GM12865 (cell line): ENCODE measurements at regions not wholly inside any gene's neighbourhood (a gene's known extent, or its start where the extent isn't known, plus 50 kb on each side); places are given as distances from the start of the nearest gene placed in this dataset.

ENCODE experiments used
- DNase-seq: peaks from one replicate; pipeline ENCODE4 v3.0.0; 2010; ENCODE audit warnings: low read depth
- H3K4me3 ChIP-seq: 2 replicates; pipeline ENCODE4 v1.5.1; 2011; ENCODE audit warnings: mild to moderate bottlenecking, low read depth, low read length, control low read depth
- CTCF ChIP-seq: IDR thresholded peaks from 2 replicates; pipeline ENCODE4 v1.5.1; 2011; ENCODE audit warnings: low read length, control low read depth, low read depth, inconsistent platforms; ENCODE audit not compliant: insufficient read depth; ENCODE audit errors: missing control alignments

GRCh38 chr11:133699071-133699470, 146.2 kb downstream of the SPATA19 start:
- no peak for TF ChIP-seq CTCF
- no peak for DNase-seq
- H3K4me3 ChIP-seq = no peak overlapping the region

- no peak overlapping the region for H3K4me3 ChIP-seq
- TF ChIP-seq CTCF = no peak
- DNase-seq = no peak
Measured at GRCh38 chr11:133698654-133699053, 146.7 kb downstream of the SPATA19 start.

- DNase-seq = no peak
- no peak overlapping the region for H3K4me3 ChIP-seq
- no peak for TF ChIP-seq CTCF
Measured at GRCh38 chr11:133697603-133698180, 147.6 kb downstream of the SPATA19 start.

- DNase-seq = no peak
Measured at GRCh38 chr11:133697161-133697560, 148.2 kb downstream of the SPATA19 start.

GRCh38 chr11:133695387-133695786, 149.9 kb downstream of the SPATA19 start:
- H3K4me3 ChIP-seq = no peak overlapping the region
- no peak for DNase-seq
- TF ChIP-seq CTCF = no peak

More at GRCh38 chr11:133697161-133697560, 148.2 kb downstream of the SPATA19 start:
- TF ChIP-seq CTCF = no peak
- H3K4me3 ChIP-seq = no peak overlapping the region

GRCh38 chr11:133694701-133695100, 150.6 kb downstream of the SPATA19 start:
- no peak for DNase-seq
- no peak for TF ChIP-seq CTCF
- no peak overlapping the region for H3K4me3 ChIP-seq

- TF ChIP-seq CTCF = no peak
- no peak overlapping the region for H3K4me3 ChIP-seq
- DNase-seq = no peak
Measured at GRCh38 chr11:133693110-133693509, 152.2 kb downstream of the SPATA19 start.
